ENCODE measurements at regions not wholly inside any gene's neighbourhood (a gene's known extent, or its start where the extent isn't known, plus 50 kb on each side); places are given as distances from the start of the nearest gene placed in this dataset.

GRCh38 chr4:58766763-58767162 lies 1656.6 kb upstream of the IGFBP7 start:
- TF ChIP-seq ZNF221 (tag by site-specific recombination; IDR thresholded peaks at IDR 0.05; ENCODE audit: borderline replicate concordance) (no peak), CTCF (tag by site-specific recombination; IDR thresholded peaks at IDR 0.05) (no peak), YY1 (tag by site-specific recombination; IDR thresholded peaks at IDR 0.05) (no peak), ZNF501 (tag by site-specific recombination; IDR thresholded peaks at IDR 0.05) (no peak)
